HEK293 (cell line): ENCODE measurements at regions not wholly inside any gene's neighbourhood (a gene's known extent, or its start where the extent isn't known, plus 50 kb on each side); places are given as distances from the start of the nearest gene placed in this dataset.

Source experiments
- BCL11B ChIP-seq: fragments of 450-650 bp; formaldehyde crosslinking; IDR thresholded peaks from 2 replicates; pipeline ENCODE4 v1.5.1; 2016; ENCODE audit warnings: low read depth, missing biosample characterization, missing genetic modification characterization
- FEZF1 ChIP-seq: fragments of 450-650 bp; formaldehyde crosslinking; IDR thresholded peaks from 2 replicates; pipeline ENCODE4 v1.5.1; 2016; ENCODE audit warnings: missing biosample characterization, missing genetic modification characterization
- OVOL3 ChIP-seq: fragments of 450-650 bp; formaldehyde crosslinking; IDR thresholded peaks from 2 replicates; pipeline ENCODE4 v1.5.1; 2016; ENCODE audit warnings: missing biosample characterization, missing genetic modification characterization
- RBAK ChIP-seq: fragments of 450-650 bp; formaldehyde crosslinking; IDR thresholded peaks from 2 replicates; pipeline ENCODE4 v1.5.1; 2016; ENCODE audit warnings: missing biosample characterization, missing genetic modification characterization
- SETDB1 ChIP-seq: IDR thresholded peaks from one replicate; pipeline ENCODE4 v1.6.1; 2017; ENCODE audit warnings: mild to moderate bottlenecking, low read length, moderate library complexity, mixed read lengths; ENCODE audit not compliant: insufficient read length
- YY1 ChIP-seq: fragments of 450-650 bp; formaldehyde crosslinking; IDR thresholded peaks from 2 replicates; pipeline ENCODE4 v1.5.1; 2018; ENCODE audit warnings: missing biosample characterization, missing genetic modification characterization
- ZFP3 ChIP-seq: fragments of 450-650 bp; formaldehyde crosslinking; IDR thresholded peaks from 2 replicates; pipeline ENCODE4 v1.5.1; 2016; ENCODE audit warnings: low read depth, missing biosample characterization, missing genetic modification characterization
- ZNF292 ChIP-seq: fragments of 450-650 bp; formaldehyde crosslinking; IDR thresholded peaks from 2 replicates; pipeline ENCODE4 v1.5.1; 2016; ENCODE audit warnings: low read depth, missing biosample characterization, missing genetic modification characterization, borderline replicate concordance
- ZNF302 ChIP-seq: fragments of 450-650 bp; formaldehyde crosslinking; IDR thresholded peaks from 2 replicates; pipeline ENCODE4 v1.5.1; 2016; ENCODE audit warnings: missing biosample characterization, missing genetic modification characterization, low read depth
- TF ChIP-seq, protein P1 (sequence below): fragments of 450-650 bp; formaldehyde crosslinking; IDR thresholded peaks from 2 replicates; pipeline ENCODE4 v1.5.1; 2016; ENCODE audit warnings: missing biosample characterization, missing genetic modification characterization
- TF ChIP-seq, protein P2 (sequence below): fragments of 450-650 bp; formaldehyde crosslinking; IDR thresholded peaks from 2 replicates; pipeline ENCODE4 v1.5.1; 2016; ENCODE audit warnings: missing biosample characterization, missing genetic modification characterization
- TF ChIP-seq, protein P3 (sequence below): fragments of 450-650 bp; formaldehyde crosslinking; IDR thresholded peaks from 2 replicates; pipeline ENCODE4 v1.5.1; 2016; ENCODE audit warnings: missing biosample characterization, missing genetic modification characterization
- TF ChIP-seq, protein P4 (sequence below): fragments of 450-650 bp; IDR thresholded peaks from 2 replicates; pipeline ENCODE4 v1.5.1; 2018; ENCODE audit warnings: missing biosample characterization, missing genetic modification characterization

DNA sequence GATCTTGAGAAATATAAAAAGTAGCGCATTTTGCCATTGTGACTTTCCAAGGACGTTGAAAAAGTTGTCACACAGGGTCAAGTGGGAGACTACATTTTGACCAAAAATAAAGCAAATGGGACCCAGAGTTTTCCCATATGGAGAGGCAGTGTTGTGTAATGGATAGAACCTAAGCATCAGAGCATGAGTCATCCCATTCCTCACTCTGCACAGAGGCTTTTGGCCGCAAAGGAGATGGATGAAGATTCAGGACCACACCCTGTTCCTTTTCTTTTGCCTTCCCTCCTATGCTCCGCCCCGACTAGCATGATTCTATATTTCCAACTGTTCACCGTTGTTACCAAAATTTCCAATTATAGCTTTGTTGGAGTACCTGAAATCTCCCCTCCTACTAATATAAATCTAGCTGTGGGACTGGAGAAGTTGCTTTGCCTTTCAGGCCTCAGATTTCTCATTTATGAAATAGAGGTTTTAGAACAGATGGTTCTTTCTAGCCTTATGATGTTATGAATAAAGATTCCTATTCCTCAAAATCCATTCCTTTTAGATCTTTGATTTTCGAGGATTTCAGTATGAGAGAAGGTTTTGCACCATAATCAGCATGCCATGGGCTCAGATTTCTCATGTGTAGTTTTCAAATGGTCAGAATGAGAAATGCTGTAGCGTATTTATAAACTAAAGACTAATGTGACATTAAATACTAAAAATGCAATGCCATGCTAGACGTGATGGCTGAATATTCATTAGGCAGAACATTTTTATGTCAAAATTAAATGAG, 921.9 kb upstream of the TENM4 start:
- TF ChIP-seq FEZF1 (tag by site-specific recombination): no peak
- no peak for TF ChIP-seq ZNF302 (tag by site-specific recombination)
- TF ChIP-seq, protein P1, sequence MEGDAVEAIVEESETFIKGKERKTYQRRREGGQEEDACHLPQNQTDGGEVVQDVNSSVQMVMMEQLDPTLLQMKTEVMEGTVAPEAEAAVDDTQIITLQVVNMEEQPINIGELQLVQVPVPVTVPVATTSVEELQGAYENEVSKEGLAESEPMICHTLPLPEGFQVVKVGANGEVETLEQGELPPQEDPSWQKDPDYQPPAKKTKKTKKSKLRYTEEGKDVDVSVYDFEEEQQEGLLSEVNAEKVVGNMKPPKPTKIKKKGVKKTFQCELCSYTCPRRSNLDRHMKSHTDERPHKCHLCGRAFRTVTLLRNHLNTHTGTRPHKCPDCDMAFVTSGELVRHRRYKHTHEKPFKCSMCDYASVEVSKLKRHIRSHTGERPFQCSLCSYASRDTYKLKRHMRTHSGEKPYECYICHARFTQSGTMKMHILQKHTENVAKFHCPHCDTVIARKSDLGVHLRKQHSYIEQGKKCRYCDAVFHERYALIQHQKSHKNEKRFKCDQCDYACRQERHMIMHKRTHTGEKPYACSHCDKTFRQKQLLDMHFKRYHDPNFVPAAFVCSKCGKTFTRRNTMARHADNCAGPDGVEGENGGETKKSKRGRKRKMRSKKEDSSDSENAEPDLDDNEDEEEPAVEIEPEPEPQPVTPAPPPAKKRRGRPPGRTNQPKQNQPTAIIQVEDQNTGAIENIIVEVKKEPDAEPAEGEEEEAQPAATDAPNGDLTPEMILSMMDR (tag by site-specific recombination): no peak
- no peak for TF ChIP-seq RBAK (tag by site-specific recombination)
- TF ChIP-seq, protein P2, sequence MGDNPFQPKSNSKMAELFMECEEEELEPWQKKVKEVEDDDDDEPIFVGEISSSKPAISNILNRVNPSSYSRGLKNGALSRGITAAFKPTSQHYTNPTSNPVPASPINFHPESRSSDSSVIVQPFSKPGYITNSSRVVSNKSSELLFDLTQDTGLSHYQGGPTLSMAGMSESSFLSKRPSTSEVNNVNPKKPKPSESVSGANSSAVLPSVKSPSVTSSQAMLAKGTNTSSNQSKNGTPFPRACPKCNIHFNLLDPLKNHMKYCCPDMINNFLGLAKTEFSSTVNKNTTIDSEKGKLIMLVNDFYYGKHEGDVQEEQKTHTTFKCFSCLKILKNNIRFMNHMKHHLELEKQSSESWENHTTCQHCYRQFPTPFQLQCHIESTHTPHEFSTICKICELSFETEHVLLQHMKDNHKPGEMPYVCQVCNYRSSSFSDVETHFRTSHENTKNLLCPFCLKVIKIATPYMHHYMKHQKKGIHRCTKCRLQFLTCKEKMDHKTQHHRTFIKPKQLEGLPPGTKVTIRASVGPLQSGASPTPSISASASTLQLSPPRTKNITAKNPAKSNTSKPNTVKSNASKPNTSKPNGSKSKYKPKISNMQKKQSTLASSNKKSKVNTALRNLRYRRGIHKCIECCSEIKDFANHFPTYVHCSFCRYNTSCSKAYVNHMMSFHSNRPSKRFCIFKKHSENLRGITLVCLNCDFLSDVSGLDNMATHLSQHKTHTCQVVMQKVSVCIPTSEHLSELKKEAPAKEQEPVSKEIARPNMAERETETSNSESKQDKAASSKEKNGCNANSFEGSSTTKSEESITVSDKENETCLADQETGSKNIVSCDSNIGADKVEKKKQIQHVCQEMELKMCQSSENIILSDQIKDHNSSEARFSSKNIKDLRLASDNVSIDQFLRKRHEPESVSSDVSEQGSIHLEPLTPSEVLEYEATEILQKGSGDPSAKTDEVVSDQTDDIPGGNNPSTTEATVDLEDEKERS: no peak
- TF ChIP-seq ZNF292 (tag by site-specific recombination): no peak
- no peak for TF ChIP-seq SETDB1
- no peak for TF ChIP-seq BCL11B (tag by site-specific recombination)
- TF ChIP-seq, protein P3, sequence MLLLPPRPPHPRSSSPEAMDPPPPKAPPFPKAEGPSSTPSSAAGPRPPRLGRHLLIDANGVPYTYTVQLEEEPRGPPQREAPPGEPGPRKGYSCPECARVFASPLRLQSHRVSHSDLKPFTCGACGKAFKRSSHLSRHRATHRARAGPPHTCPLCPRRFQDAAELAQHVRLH (tag by site-specific recombination): no peak
- TF ChIP-seq ZFP3: no peak
- no peak for TF ChIP-seq OVOL3 (tag by site-specific recombination)
- TF ChIP-seq YY1 (tag by site-specific recombination): no peak
- TF ChIP-seq, protein P4, sequence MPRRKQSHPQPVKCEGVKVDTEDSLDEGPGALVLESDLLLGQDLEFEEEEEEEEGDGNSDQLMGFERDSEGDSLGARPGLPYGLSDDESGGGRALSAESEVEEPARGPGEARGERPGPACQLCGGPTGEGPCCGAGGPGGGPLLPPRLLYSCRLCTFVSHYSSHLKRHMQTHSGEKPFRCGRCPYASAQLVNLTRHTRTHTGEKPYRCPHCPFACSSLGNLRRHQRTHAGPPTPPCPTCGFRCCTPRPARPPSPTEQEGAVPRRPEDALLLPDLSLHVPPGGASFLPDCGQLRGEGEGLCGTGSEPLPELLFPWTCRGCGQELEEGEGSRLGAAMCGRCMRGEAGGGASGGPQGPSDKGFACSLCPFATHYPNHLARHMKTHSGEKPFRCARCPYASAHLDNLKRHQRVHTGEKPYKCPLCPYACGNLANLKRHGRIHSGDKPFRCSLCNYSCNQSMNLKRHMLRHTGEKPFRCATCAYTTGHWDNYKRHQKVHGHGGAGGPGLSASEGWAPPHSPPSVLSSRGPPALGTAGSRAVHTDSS (tag by site-specific recombination): no peak
